Activated naive CD4-positive, alpha-beta T cell treated with anti-CD3 and anti-CD28 coated beads, Interleukin-2, amount 10 ng/mL, durations not matched to agents 7 days and 5 days (primary cell): ENCODE measurements at regions not wholly inside any gene's neighbourhood (a gene's known extent, or its start where the extent isn't known, plus 50 kb on each side); places are given as distances from the start of the nearest gene placed in this dataset.
"Not testable (repeated sequence)": the region's sequence is repeated elsewhere in the genome, so short reads cannot be mapped to it uniquely, and the experiment has no call there.

Source experiments
- CTCF ChIA-PET: fragments of 350-600 bp; sonication (Branson Sonifier 250); formaldehyde crosslinking; loops from one replicate; lab custom pipeline; 2021; ENCODE audit warnings: antibody characterized with exemption; lab: Charles Lee
- DNase-seq: peaks from one replicate; pipeline ENCODE4 v3.0.0-alpha.2; 2020
- H3K27ac Mint-ChIP-seq: one replicate; pipeline ENCODE4 v1.8.0; 2021; ENCODE audit warnings: mild to moderate bottlenecking, moderate library complexity, mixed read lengths
- H3K27me3 Mint-ChIP-seq: one replicate; pipeline ENCODE4 v1.8.0; 2021; ENCODE audit warnings: mild to moderate bottlenecking, mixed read lengths
- H3K36me3 Mint-ChIP-seq: one replicate; pipeline ENCODE4 v1.8.0; 2021; ENCODE audit warnings: mixed read lengths
- H3K4me1 Mint-ChIP-seq: one replicate; pipeline ENCODE4 v1.8.0; 2021; ENCODE audit warnings: mixed read lengths
- H3K4me3 Mint-ChIP-seq: one replicate; pipeline ENCODE4 v1.8.0; 2021; ENCODE audit warnings: mild to moderate bottlenecking, moderate library complexity, mixed read lengths
- H3K9me3 Mint-ChIP-seq: one replicate; pipeline ENCODE4 v1.8.0; 2021; ENCODE audit warnings: mixed read lengths

DNA sequence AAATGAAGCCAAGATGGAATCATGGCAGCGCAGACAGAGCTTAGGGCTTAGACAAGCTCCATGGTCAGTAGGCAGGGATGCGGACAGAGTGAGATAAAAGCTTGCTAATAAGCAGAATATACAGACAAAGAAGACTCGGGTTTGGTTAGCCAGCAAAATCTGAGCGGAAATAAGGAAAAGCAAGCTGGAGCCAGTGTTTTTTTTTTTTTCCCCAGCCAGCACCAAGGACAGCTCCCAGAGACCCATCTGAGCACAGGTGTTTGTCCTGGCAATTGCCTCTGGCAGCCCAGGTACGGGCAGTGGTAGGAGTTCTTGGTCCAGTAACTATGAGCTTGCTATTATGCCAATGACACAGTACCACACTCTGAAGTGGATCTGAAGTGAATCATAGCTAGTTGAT is 187.6 kb downstream of the ADCYAP1 start:
- H3K9me3 Mint-ChIP-seq = peaks cover 8% of the 10 kb centered on the region
- DNase-seq = no peak
- H3K27me3 Mint-ChIP-seq = no peaks in the 10 kb centered on the region
- H3K27ac Mint-ChIP-seq = no peak overlapping the region
- CTCF ChIA-PET = no interaction called here
- H3K4me1 Mint-ChIP-seq = no peaks in the 10 kb centered on the region
- no peaks in the 10 kb centered on the region for H3K36me3 Mint-ChIP-seq
- no peak overlapping the region for H3K4me3 Mint-ChIP-seq

DNA sequence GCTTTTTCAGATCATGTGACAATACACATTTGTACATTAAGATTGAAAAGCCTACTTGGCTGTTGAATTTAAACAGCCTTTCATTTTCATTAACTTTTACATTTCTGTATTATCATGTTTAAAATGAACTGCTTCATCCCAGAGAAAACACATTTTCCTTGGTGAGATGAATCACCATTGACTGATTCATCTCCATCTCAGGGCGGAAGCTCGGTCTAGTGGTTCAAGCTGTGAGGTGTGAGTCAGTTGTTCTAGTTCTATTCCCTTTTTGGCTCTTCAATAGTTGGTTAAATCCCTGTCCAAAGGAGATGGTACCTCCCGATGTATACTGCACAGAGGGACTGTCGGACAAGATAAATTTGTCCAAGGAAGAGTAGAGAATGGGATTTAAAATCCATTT is 189.7 kb downstream of the ADCYAP1 start:
- Mint-ChIP-seq H3K27me3 (no peaks in the 10 kb centered on the region), H3K4me3 (no peak overlapping the region), H3K9me3 (peaks cover 14% of the 10 kb centered on the region), H3K4me1 (no peaks in the 10 kb centered on the region), H3K36me3 (no peaks in the 10 kb centered on the region), H3K27ac (no peak overlapping the region)
- CTCF ChIA-PET = no interaction called here
- DNase-seq = no peak

DNA sequence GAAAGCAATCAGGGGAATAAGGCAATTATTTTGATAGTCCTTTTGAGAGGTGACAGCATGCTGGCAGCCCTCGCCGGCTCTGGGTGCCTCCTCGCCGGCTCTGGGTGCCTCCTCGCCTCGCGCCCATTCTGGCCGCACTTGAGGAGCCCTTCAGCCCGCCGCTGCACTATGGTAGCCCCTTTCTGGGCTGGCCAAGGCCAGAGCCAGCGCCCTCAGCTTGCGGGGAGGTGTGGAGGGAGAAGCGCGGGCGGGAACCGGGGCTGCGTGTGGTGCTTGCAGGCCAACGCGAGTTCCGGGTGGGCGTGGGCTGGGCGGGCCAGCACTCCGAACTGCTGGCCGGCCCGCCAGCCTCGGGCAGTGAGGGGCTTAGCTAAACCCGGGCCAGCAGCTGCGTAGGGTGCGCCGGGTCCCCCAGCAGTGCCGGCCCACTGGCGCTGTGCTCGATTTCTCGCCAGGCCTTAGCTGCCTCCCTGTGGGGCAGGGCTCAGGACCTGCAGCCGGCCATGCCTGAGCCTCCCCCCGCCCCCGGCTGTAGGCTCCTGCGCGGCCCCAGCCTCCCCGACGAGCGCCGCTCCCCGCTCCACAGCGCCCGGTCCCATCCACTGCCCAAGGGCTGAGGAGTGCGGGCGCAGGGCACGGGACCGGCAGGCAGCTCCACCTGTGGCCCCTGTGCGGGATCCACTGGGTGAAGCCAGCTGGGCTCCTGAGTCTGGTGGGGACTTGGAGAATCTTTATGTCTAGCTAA is 193.5 kb downstream of the ADCYAP1 start:
- DNase-seq, H3K27me3 Mint-ChIP-seq, H3K27ac Mint-ChIP-seq, H3K36me3 Mint-ChIP-seq, CTCF ChIA-PET, H3K4me1 Mint-ChIP-seq, H3K4me3 Mint-ChIP-seq: not testable (repeated sequence)
- peaks cover 15% of the 10 kb centered on the region for H3K9me3 Mint-ChIP-seq

DNA sequence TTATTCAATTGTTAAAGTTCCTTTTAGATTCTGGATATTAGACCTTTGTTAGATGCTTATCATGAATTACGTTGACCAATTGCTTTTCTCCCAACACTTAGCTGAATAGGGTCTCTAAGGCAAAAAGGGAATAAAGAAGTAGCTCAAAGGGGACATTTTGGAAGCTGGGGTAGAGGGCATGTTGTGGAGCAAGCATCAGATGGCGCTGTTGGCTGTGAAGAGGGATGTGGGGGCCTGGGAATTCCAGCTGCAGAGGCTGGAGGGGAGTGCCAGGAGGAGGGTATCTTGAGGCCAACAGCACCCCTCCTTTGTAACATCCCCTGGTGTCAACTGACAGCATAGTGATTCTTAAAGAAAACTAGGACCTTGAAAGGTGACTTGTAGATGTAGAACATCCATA is 198.2 kb downstream of the ADCYAP1 start:
- CTCF ChIA-PET = interaction anchor here (0.7 kb wide), 1 partner anchor 12 kb away, joined by 4 read pairs; no protein-coding TSS in a partner anchor
- H3K36me3 Mint-ChIP-seq = no peaks in the 10 kb centered on the region
- H3K27me3 Mint-ChIP-seq = no peaks in the 10 kb centered on the region
- no peaks in the 10 kb centered on the region for H3K4me1 Mint-ChIP-seq
- no peak for DNase-seq
- no peak overlapping the region for H3K27ac Mint-ChIP-seq
- no peak overlapping the region for H3K4me3 Mint-ChIP-seq
- peaks cover 9% of the 10 kb centered on the region for H3K9me3 Mint-ChIP-seq

DNA sequence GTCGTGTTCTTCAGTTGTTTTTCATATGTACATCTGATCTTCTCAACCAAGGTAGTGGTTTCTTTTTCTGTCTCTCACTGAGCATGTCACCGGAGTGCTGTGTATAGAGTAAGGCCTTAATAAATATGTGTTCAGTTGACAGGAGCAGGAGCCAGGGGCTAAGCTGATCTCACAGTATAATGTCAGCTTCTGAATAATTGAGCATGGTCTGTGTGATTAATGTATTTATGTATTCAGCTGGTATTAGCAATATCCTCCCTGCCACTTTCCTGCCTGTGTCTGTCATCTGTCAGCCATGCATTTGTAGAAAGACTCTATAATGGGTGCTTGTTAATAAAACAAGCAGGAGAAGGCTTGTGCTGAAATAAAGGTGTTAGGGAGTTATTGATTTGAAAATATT is 198.9 kb downstream of the ADCYAP1 start:
- Mint-ChIP-seq H3K27ac (no peak overlapping the region), H3K4me1 (no peaks in the 10 kb centered on the region), H3K27me3 (no peaks in the 10 kb centered on the region), H3K4me3 (no peak overlapping the region), H3K9me3 (peaks cover 9% of the 10 kb centered on the region), H3K36me3 (no peaks in the 10 kb centered on the region)
- CTCF ChIA-PET = no interaction called here
- DNase-seq = no peak

DNA sequence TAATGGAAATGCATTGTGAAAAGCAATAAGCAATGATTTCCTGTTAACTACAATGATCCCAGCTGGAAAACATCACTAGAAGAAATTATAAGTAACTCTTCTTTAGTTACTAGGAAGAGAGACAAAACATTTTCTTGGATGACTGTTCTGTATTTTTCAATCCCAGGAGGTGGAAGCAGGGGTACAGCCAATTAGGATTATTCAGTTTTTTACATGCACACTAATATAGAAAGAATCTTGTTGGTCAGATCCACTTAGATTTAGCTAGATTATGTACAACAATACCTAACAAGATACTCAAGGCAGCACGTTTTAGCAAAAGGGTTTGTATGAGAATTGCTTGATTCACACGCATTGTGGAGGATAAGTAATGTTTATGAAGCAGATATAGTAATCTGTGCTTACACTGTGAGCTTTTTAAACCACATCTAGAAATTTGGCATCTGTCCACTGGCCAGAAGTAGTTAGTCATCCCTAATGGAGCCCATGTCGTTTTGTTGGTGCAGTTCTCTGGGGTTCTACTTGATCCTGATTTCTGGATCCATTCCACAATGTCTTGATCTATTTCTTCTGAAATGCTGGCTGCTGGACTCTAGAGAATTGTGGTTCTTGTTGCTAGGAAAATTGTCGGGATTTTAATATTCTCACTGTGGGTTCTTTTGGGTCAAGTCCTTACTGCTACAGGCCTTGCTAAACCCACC is 199.7 kb downstream of the ADCYAP1 start:
- no peak for DNase-seq
- peaks cover 4% of the 10 kb centered on the region for H3K9me3 Mint-ChIP-seq
- no peaks in the 10 kb centered on the region for H3K36me3 Mint-ChIP-seq
- no peaks in the 10 kb centered on the region for H3K27me3 Mint-ChIP-seq
- no peak overlapping the region for H3K4me3 Mint-ChIP-seq
- CTCF ChIA-PET = no interaction called here
- no peak overlapping the region for H3K27ac Mint-ChIP-seq
- H3K4me1 Mint-ChIP-seq = no peaks in the 10 kb centered on the region

DNA sequence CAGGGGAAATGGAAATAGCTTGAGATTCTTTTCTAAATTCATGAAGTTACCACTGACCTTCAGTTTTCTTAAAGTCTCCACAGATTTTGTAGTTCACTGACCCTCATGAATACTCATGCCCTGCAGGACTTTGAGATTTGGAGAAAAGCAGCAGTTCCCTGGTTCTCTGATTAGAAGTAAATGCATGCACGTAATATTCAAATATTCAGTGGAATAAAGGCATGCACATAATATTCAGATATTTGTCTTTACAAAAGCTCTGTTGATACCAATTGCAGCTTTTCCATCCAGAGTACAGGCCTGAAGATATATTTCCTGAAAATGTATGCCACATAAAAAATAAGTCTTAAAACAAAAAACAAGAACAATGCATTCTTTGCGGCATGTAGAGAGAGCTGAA is 219.8 kb downstream of the ADCYAP1 start:
- DNase-seq = no peak
- H3K27ac Mint-ChIP-seq = no peak overlapping the region
- CTCF ChIA-PET = no interaction called here
- peaks cover 6% of the 10 kb centered on the region for H3K9me3 Mint-ChIP-seq
- no peak overlapping the region for H3K4me3 Mint-ChIP-seq
- no peaks in the 10 kb centered on the region for H3K36me3 Mint-ChIP-seq
- H3K27me3 Mint-ChIP-seq = no peaks in the 10 kb centered on the region
- no peaks in the 10 kb centered on the region for H3K4me1 Mint-ChIP-seq

DNA sequence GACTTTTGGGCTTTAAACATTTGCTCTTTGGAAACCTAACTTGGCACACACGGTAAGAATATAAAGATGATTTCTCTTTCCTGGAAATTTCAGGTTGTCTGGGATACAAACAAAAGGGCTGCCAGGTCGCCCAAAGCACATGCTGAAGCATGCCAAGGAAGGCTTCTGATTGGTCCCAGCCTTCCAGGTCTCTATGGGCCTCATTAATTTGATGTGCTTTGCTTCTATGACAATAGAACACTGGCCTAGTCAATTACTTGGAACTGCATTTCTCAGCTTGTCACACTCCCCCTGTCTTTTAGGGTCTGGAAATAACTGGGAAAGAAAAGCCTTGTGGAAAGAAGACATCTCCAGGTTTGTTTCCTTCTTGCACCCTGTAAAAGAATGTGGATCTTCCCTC is 228.9 kb downstream of the ADCYAP1 start:
- Mint-ChIP-seq H3K27ac (no peak overlapping the region), H3K4me1 (no peaks in the 10 kb centered on the region), H3K36me3 (no peaks in the 10 kb centered on the region), H3K9me3 (no peaks in the 10 kb centered on the region), H3K27me3 (no peaks in the 10 kb centered on the region), H3K4me3 (no peak overlapping the region)
- DNase-seq = no peak
- CTCF ChIA-PET = no interaction called here

DNA sequence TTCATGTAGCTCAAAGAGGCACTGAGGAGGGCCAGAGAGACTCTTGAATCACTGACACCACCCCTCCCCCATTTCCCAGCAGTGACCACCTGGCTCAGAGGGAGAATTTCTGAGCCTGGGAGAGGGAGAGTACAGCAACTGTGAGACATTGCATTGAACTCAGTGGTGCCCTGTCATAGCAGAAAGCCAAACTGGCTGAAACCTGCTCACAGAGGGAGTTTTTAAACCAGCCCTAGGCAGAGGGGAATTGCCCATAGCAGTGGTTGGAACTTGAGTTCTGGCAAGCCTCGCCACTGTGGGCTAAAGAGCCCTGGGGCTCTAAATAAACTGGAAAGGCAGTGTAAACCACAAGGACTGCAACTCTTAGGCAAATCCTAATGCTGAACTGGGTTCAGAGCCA is 243.1 kb downstream of the ADCYAP1 start:
- no peak for DNase-seq
- Mint-ChIP-seq H3K27ac (no peak overlapping the region), H3K9me3 (peaks cover 19% of the 10 kb centered on the region), H3K27me3 (no peaks in the 10 kb centered on the region), H3K4me1 (no peaks in the 10 kb centered on the region), H3K4me3 (no peak overlapping the region), H3K36me3 (no peaks in the 10 kb centered on the region)
- CTCF ChIA-PET = no interaction called here

DNA sequence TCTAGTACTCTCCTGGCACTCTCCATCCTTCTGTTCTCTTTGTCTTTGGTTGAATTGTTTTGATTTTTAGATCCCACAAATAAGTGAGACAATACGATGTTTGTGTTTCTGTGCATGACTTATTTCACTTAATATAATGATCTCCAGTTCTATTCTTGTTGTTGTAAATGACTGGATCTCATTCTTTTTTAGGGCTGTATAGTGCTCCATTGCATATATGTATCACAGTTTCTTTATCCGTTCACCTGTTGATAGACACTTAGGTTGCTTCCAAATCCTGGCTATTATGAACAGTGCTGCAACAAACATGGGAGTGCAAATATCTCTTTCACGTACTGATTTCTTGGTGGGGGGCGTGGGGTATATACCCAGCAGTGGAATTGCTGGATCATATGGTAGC is 245.0 kb downstream of the ADCYAP1 start:
- H3K9me3 Mint-ChIP-seq = peaks cover 10% of the 10 kb centered on the region
- CTCF ChIA-PET = no interaction called here
- H3K4me1 Mint-ChIP-seq = no peaks in the 10 kb centered on the region
- no peaks in the 10 kb centered on the region for H3K36me3 Mint-ChIP-seq
- H3K27me3 Mint-ChIP-seq = no peaks in the 10 kb centered on the region
- H3K4me3 Mint-ChIP-seq = no peak overlapping the region
- H3K27ac Mint-ChIP-seq = no peak overlapping the region
- no peak for DNase-seq

DNA sequence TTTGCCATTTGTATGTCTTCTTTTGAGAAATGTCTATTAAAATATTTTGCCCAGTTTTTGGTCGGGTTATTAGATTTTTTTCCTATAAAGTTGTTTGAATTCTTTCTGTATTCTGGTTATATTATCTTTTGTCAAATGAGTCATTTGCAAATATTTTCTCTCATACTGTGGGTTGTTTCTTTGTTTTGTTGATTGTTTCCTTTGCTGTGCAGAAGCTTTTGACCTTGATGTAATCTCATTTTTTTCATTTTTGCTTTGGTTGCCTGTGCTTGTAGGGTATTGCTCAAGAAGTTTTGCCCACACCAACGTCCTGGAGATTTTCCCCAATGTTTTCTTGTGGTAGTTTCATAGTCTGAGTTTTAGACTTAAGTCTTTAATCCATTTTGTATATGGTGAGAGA is 245.7 kb downstream of the ADCYAP1 start:
- Mint-ChIP-seq H3K36me3 (no peaks in the 10 kb centered on the region), H3K4me1 (no peaks in the 10 kb centered on the region), H3K9me3 (peaks cover 10% of the 10 kb centered on the region), H3K27me3 (no peaks in the 10 kb centered on the region), H3K27ac (no peak overlapping the region), H3K4me3 (no peak overlapping the region)
- CTCF ChIA-PET = no interaction called here
- no peak for DNase-seq

DNA sequence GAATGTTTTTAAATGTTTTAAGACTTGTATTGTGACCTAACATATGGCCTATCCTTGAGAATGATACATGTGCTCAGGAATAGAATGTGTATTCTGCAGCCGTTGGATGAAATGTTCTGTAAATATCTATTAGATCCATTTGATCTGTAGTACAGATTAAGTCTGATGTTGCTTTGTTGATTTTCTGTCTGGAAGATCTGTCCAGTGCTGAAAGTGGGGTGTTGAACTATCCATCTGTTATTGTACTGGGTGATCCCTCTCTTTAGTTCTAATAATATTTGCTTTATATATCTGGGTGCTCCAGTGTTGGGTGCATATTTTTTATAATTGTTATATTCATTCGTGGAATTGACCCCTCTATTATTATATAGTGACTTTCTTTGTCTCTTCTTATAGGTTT is 248.3 kb downstream of the ADCYAP1 start:
- H3K9me3 Mint-ChIP-seq, H3K4me3 Mint-ChIP-seq, DNase-seq, H3K4me1 Mint-ChIP-seq, H3K36me3 Mint-ChIP-seq, CTCF ChIA-PET, H3K27ac Mint-ChIP-seq, H3K27me3 Mint-ChIP-seq: not testable (repeated sequence)

DNA sequence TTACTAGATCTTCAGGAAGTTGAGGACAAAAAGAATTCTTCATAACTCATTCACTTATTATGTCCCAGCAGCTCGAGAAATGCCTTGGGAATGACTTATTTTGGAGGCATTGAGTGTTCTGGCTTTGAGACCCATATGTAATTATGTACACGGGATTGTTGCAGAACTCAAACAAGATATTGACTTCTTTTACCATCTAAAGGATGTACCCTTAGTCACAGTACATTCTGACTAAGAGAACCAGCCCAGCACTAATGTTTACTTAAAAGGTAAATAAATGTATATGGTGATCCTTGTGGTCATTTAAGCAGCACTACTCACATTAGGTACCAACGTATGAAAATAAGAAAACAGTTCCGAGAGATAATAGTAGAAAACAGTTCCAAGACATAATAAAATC is 268.9 kb downstream of the ADCYAP1 start:
- Mint-ChIP-seq H3K4me3 (no peak overlapping the region), H3K4me1 (no peaks in the 10 kb centered on the region), H3K36me3 (no peaks in the 10 kb centered on the region), H3K9me3 (no peaks in the 10 kb centered on the region), H3K27ac (no peak overlapping the region), H3K27me3 (no peaks in the 10 kb centered on the region)
- CTCF ChIA-PET = no interaction called here
- no peak for DNase-seq

DNA sequence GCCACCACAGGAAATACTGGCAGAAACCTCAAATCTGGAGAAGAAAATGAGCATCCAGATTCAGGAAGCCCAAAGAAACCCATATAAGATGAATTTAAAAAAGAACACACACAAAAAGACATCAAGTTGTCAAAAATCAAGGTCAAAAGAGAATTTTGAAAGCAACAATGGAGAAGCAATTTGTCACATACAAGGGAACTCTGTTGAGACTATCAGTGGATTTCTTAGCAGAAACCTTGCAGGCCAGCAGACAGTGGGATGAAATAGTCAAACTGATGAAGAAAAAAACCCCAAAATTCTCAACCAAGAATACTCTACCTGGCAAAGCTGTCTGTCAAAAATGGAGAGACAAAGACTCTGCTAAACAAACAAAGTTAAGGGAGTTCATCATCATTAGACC is 272.6 kb downstream of the ADCYAP1 start:
- no peaks in the 10 kb centered on the region for H3K36me3 Mint-ChIP-seq
- peaks cover 9% of the 10 kb centered on the region for H3K9me3 Mint-ChIP-seq
- H3K27me3 Mint-ChIP-seq = no peaks in the 10 kb centered on the region
- H3K4me1 Mint-ChIP-seq = no peaks in the 10 kb centered on the region
- DNase-seq = no peak
- CTCF ChIA-PET = no interaction called here
- no peak overlapping the region for H3K27ac Mint-ChIP-seq
- H3K4me3 Mint-ChIP-seq = no peak overlapping the region

DNA sequence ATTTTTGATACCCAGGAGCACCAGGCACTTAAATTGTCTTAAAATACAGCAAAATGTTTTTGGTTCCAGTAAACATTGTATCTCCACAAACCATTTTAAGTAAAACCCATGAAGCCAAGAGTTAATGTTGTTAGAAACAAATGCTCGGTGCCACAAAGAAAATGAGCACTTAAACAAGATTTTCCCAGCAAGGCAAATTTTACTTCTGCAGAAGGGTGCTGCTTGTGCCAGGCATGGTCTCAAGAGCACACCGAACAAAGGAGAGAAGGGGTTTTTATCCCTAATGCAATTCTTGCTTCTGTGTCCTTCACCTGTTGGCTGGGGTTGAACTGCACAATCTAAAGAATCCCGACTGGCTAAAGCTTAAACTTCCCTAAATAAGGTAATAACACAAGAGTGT is 286.7 kb downstream of the ADCYAP1 start:
- Mint-ChIP-seq H3K9me3 (peaks cover 12% of the 10 kb centered on the region), H3K4me1 (no peaks in the 10 kb centered on the region), H3K4me3 (no peak overlapping the region), H3K27me3 (no peaks in the 10 kb centered on the region), H3K36me3 (no peaks in the 10 kb centered on the region), H3K27ac (peak overlapping the region; percentile 15)
- CTCF ChIA-PET = no interaction called here
- DNase-seq = no peak
